HUES6 (cell line): ENCODE measurements at regions not wholly inside any gene's neighbourhood (a gene's known extent, or its start where the extent isn't known, plus 50 kb on each side); places are given as distances from the start of the nearest gene placed in this dataset.
"Not testable (repeated sequence)": the region's sequence is repeated elsewhere in the genome, so short reads cannot be mapped to it uniquely, and the experiment has no call there.

Source experiments
- H3K27ac ChIP-seq: 2 replicates; pipeline ENCODE4 v1.7.0; 2013; ENCODE audit warnings: low read depth, mild to moderate bottlenecking, low read length, inconsistent platforms
- H3K27me3 ChIP-seq: 2 replicates; pipeline ENCODE4 v1.6.1; 2013; ENCODE audit warnings: low read length; ENCODE audit not compliant: control insufficient read depth, insufficient read depth
- H3K36me3 ChIP-seq: 2 replicates; pipeline ENCODE4 v1.6.1; 2013; ENCODE audit warnings: low read length; ENCODE audit not compliant: control insufficient read depth, insufficient read depth
- H3K4me1 ChIP-seq: 2 replicates; pipeline ENCODE4 v1.6.1; 2013; ENCODE audit warnings: low read length; ENCODE audit not compliant: control insufficient read depth, insufficient read depth
- H3K4me3 ChIP-seq: 2 replicates; pipeline ENCODE4 v1.5.1; 2013; ENCODE audit warnings: low read depth, low read length
- H3K9ac ChIP-seq: one replicate; pipeline ENCODE4 v1.6.1; 2013; ENCODE audit warnings: mild to moderate bottlenecking, low read length
- H3K9me3 ChIP-seq: 2 replicates; pipeline ENCODE4 v1.6.1; 2013; ENCODE audit warnings: low read depth, low read length; ENCODE audit not compliant: control insufficient read depth, insufficient read depth

GRCh38 chr6:91241946-91242613 lies 655.2 kb upstream of the MAP3K7 start:
- Histone ChIP-seq H3K9me3 (no peaks in the 10 kb centered on the region), H3K27ac (no peak overlapping the region), H3K27me3 (no peaks in the 10 kb centered on the region), H3K4me1 (no peaks in the 10 kb centered on the region), H3K4me3 (no peak overlapping the region), H3K9ac (no peak overlapping the region), H3K36me3 (no peaks in the 10 kb centered on the region)

- H3K36me3 ChIP-seq: no peaks in the 10 kb centered on the region
- H3K9ac ChIP-seq: no peak overlapping the region
- no peak overlapping the region for H3K4me3 ChIP-seq
- no peaks in the 10 kb centered on the region for H3K27me3 ChIP-seq
- no peaks in the 10 kb centered on the region for H3K9me3 ChIP-seq
- H3K4me1 ChIP-seq: no peaks in the 10 kb centered on the region
- no peak overlapping the region for H3K27ac ChIP-seq
Measured at GRCh38 chr6:91240878-91241603, 654.2 kb upstream of the MAP3K7 start.

DNA sequence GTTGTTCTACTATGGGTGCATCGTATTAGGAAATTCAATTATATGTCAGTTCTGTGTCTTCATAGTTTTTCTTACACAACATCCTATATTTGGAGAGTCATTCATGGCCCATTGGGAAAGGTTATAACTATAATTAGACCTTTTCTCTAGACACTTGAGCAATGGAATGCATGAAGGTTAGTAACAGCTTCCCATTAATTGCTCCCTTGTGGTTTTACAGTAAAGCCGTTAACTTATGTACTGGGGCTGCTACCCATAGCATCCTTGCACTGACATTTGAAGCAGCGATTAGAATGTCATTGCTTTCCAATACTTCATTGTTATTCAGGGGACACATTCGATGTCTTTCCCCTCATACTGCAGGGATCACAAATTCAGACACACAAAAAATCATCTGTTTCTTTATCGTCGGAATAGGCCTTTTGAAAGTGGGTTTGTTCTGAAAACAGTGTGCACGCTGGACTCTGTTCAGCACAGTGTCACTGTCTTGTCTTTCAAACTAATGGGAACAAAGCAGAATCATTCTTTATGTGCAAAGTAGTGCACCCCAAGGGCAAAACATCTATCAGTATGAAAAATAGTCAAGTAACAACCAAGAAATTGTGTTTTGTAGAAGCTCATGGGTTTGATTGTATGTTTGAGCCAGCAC lies 634.3 kb upstream of the MAP3K7 start:
- Histone ChIP-seq H3K27ac (no peak overlapping the region), H3K27me3 (no peaks in the 10 kb centered on the region), H3K36me3 (no peaks in the 10 kb centered on the region), H3K4me3 (no peak overlapping the region), H3K9me3 (no peaks in the 10 kb centered on the region), H3K9ac (no peak overlapping the region), H3K4me1 (no peaks in the 10 kb centered on the region)

DNA sequence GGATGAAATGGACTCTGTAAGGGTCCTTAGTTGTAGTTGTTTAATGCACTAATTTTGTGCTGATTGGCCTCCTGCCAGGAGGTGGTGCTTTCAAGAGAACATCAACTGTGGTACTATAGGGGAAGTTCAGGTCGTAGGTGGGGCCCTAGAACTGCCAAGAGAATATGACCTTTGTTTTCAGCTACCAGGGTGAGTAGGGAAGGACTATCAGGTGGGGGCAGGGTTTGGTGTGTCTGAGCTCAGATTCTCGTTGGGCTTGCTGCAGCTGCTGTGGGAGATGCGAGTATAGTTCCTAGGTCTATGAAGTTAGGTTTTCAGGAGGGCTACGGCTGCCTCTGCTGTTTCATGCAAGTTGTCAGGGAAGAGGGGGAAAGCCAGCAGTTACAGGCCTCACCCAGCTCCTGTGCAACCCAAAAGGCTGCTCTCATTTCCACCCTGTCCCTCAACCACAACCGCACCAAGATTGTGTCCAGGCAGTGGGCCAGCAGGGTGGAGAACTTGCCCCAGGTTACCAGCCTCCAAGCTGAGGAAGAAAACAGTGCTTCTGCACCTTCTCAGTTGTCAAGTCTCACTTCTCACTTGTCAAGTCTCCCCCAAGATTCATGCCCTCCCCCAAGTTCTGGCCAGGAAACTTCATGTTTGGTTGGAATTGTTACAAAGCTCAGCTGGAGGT lies 626.5 kb upstream of the MAP3K7 start:
- H3K9me3 ChIP-seq: 0 out of 2 replicates have a peak, but pooled peaks cover 4% of the 10 kb centered on the region
- no peaks in the 10 kb centered on the region for H3K36me3 ChIP-seq
- no peak overlapping the region for H3K4me3 ChIP-seq
- no peak overlapping the region for H3K27ac ChIP-seq
- H3K27me3 ChIP-seq: no peaks in the 10 kb centered on the region
- no peak overlapping the region for H3K9ac ChIP-seq
- no peaks in the 10 kb centered on the region for H3K4me1 ChIP-seq

GRCh38 chr6:91198588-91199255 lies 611.9 kb upstream of the MAP3K7 start:
- Histone ChIP-seq H3K27me3 (no peaks in the 10 kb centered on the region), H3K4me3 (no peak overlapping the region), H3K36me3 (no peaks in the 10 kb centered on the region)

DNA sequence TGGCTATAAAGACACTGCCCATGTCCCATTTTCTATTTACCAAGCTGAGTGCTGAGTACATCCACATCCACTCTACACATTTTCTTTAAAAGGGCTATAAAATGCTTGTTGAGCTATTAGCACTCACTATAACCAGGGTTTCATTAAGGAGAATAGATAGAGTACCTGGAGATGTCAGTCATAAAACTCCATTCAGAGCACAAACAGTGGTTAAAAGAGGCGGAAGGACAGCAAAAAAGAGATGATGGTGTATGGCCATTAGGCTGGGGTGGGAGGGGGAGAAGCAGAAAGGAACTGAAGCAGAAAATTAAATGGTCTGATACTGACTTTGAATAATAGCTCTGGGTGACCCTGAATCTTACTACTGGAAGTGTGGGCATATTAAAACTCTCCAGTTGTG lies 609.9 kb upstream of the MAP3K7 start:
- Histone ChIP-seq H3K9ac (no peak overlapping the region), H3K36me3 (no peaks in the 10 kb centered on the region), H3K9me3 (no peaks in the 10 kb centered on the region), H3K27ac (no peak overlapping the region), H3K4me3 (no peak overlapping the region), H3K27me3 (no peaks in the 10 kb centered on the region), H3K4me1 (0 out of 2 replicates have a peak, but pooled peaks cover 4% of the 10 kb centered on the region)

More at GRCh38 chr6:91198588-91199255, 611.9 kb upstream of the MAP3K7 start:
- Histone ChIP-seq H3K9ac (no peak overlapping the region), H3K4me1 (0 out of 2 replicates have a peak, but pooled peaks cover 4% of the 10 kb centered on the region), H3K9me3 (no peaks in the 10 kb centered on the region), H3K27ac (no peak overlapping the region)

GRCh38 chr6:91193446-91193845 lies 606.6 kb upstream of the MAP3K7 start:
- no peak overlapping the region for H3K27ac ChIP-seq
- H3K4me1 ChIP-seq: 0 out of 2 replicates have a peak, but pooled peaks cover 2% of the 10 kb centered on the region
- no peak overlapping the region for H3K4me3 ChIP-seq
- H3K9ac ChIP-seq: no peak overlapping the region
- no peaks in the 10 kb centered on the region for H3K27me3 ChIP-seq
- H3K9me3 ChIP-seq: 0 out of 2 replicates have a peak, but pooled peaks cover 3% of the 10 kb centered on the region
- H3K36me3 ChIP-seq: no peaks in the 10 kb centered on the region

GRCh38 chr6:91190041-91190440 lies 603.2 kb upstream of the MAP3K7 start:
- H3K36me3 ChIP-seq: not testable (repeated sequence)

GRCh38 chr6:91185072-91185471 lies 598.2 kb upstream of the MAP3K7 start:
- Histone ChIP-seq H3K4me3 (no peak overlapping the region), H3K27me3 (no peaks in the 10 kb centered on the region), H3K9ac (no peak overlapping the region), H3K4me1 (no peaks in the 10 kb centered on the region), H3K36me3 (no peaks in the 10 kb centered on the region), H3K9me3 (0 out of 2 replicates have a peak, but pooled peaks cover 2% of the 10 kb centered on the region), H3K27ac (no peak overlapping the region)

More at GRCh38 chr6:91190041-91190440, 603.2 kb upstream of the MAP3K7 start:
- not testable (repeated sequence) for H3K27me3 ChIP-seq, H3K4me3 ChIP-seq, H3K4me1 ChIP-seq, H3K27ac ChIP-seq, H3K9me3 ChIP-seq, H3K9ac ChIP-seq

- Histone ChIP-seq H3K4me3 (no peak overlapping the region), H3K27ac (no peak overlapping the region), H3K9ac (no peak overlapping the region), H3K9me3 (no peaks in the 10 kb centered on the region), H3K27me3 (no peaks in the 10 kb centered on the region), H3K4me1 (peaks cover 7% of the 10 kb centered on the region), H3K36me3 (no peaks in the 10 kb centered on the region)
Measured at GRCh38 chr6:91181416-91181815, 594.5 kb upstream of the MAP3K7 start.
